CD4-positive, alpha-beta T cell treated with Interleukin-2 at 100 ng/mL for 4 hours (primary cell): ENCODE measurements at regions not wholly inside any gene's neighbourhood (a gene's known extent, or its start where the extent isn't known, plus 50 kb on each side); places are given as distances from the start of the nearest gene placed in this dataset.
"Not testable (repeated sequence)": the region's sequence is repeated elsewhere in the genome, so short reads cannot be mapped to it uniquely, and the experiment has no call there.

Experiments used
- DNase-seq: peaks from one replicate; pipeline ENCODE4 v3.0.0-alpha.2; 2020; ENCODE audit warnings: low spot score

DNA sequence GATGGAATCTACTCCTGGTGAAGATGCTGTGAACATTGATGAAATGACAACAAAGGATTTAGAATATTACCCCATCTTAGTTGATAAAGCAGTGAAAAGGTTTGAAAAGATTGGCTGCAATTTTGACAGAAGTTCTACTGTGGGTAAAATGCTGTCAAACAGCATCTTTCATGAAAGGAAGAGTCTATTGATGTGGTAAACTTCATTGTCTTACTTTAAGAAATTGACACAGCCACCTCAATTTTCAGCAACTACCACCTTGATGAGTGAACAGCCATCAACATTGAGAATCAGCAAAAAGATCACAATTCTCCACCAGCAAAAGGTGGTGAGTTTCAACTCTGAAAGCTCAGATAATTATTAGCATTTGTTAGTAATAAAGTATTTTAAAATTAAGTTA, 310.3 kb upstream of the RBMS1 start:
- no peak for DNase-seq

DNA sequence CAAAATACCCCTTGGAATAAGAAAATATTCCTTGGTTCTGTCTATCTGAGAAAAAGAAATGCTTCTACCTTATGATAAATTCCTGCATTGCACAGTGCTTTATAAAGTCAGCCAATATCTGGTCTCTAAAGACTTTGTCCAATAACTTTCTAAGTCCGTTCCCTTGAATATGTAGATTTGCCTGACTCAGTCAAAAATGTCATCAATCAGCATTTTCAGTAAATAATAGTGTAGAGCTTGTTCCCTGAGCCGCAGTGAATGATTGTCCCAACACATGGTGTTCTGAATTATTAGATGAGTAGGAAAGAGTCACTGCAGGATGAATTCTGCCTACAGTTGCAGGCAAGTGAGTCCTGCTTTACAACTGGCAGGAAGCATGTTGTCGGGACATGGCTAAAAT, 316.8 kb upstream of the RBMS1 start:
- no peak for DNase-seq

DNA sequence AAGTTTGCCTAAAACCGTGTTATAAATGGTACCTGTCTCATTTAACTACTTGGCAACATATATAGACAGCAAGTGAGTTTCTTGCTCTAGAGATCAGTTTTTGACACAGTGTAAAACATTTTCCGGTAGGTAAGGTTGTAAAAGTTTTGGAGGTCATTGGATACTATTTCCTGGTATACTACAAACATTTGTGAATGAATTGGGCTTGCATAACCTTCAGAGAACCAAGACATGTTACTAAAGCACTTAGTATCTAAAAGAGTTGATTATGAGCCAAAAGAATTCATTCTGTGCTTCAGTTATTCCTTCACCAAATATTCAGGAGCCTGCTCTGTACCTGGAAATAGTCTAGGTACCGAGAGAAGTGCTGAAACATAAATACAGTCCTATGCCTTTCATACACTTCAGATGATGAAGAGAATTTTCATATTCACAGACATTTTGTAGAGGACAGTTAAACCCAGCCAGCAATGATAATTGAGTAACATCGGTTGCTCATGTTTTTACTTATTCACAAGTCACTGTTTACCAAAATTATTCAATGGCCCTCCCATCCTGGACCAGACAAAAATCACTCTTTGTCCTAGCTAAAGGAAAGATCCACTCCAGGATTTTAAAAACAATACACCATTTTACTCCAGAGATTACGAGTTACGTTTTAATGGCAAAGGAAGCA, 319.4 kb upstream of the RBMS1 start:
- DNase-seq = no peak

- no peak for DNase-seq
Measured at GRCh38 chr2:160813506-160813858, 319.9 kb upstream of the RBMS1 start.

DNA sequence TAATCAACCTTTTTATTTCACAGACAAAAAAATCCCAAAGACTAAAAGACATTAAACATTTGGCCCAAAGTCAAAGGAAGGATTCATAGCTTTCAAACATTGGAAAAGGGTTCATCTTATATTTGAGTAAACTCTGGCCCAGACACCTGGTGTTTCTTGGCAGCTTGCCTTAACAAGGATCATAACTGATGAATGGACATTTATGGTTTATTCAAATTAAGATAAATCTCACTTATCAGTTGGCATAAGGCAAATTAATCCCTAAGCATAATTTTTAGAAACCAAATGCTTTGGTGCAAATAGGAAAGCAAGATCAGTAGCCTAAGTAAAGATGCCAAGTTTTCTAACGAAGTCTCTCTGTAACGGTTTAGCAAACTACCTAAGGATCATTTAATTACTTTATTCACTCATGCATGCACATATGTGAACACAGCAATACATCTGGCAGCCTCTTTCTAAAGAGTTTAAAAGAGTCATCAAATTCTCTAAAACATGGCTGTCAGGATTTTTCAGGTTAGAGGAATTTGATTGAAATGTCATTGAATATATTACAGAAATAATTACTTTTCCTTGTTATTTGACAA, 323.4 kb upstream of the RBMS1 start:
- DNase-seq = no peak

- no peak for DNase-seq
Measured at GRCh38 chr2:160820691-160821090, 327.1 kb upstream of the RBMS1 start.

- no peak for DNase-seq
Measured at GRCh38 chr2:160822006-160822405, 328.4 kb upstream of the RBMS1 start.

DNA sequence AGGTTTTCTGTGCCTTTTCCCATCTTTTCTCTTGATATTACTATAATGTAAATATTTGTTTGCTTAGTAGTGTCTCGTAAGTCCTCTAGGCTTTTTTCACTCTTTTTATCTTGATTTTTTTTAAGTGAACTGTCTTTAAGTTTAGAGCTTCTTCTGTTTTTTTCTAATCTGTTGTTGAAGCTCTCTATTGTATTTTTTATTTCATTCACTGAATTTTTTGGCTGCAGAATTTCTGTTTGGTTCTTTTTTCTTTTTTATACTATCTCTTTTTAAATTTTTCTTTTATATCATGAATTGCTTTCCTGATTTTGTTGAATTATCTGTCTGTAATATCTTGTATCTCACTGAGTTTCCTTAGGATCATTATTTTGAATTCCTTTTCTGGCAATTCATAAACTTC, 331.8 kb upstream of the RBMS1 start:
- DNase-seq = no peak

DNA sequence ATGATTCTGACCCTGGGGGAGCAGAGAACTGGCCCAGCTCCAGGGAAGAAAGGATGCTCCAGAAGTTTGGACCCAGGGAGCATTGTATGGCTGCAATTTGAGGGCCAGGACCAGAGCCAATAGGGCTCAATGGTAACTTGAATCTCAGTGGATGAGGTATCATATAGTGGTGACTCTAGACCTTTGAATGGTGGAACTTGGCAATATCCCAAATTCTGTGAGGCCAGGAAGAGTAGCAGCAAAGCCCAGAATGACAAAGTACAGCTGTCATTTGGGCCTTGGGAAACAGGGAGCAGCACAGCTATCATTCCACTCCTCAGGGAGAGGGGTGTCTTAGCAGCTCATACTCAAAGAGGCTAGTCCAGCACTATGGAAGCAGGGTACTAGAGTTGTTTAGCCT, 332.9 kb upstream of the RBMS1 start:
- no peak for DNase-seq

- no peak for DNase-seq
Measured at GRCh38 chr2:160828076-160828475, 332.2 kb upstream of the TANK start.

- not testable (repeated sequence) for DNase-seq
Measured at GRCh38 chr2:160832381-160832780, 327.8 kb upstream of the TANK start.

GRCh38 chr2:160835166-160835565, 325.1 kb upstream of the TANK start:
- DNase-seq = no peak

DNA sequence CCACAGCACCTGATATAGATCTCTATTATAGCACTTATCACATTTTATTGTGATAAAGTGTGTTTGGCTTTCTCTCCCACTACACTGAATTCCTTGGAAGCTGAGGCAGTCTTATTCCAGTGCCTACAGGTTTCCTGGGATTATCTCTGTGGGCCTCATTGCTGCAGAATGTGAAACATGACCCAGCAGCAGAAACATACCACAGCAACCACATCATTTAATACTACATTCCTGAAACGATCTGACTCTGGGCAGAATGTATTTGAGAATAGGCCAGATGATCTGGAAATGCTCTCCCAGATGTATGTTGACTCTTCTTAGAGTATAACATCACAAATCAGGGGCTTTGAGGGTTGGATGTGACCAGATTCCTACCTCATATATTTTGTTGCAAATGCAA, 323.5 kb upstream of the TANK start:
- no peak for DNase-seq

DNA sequence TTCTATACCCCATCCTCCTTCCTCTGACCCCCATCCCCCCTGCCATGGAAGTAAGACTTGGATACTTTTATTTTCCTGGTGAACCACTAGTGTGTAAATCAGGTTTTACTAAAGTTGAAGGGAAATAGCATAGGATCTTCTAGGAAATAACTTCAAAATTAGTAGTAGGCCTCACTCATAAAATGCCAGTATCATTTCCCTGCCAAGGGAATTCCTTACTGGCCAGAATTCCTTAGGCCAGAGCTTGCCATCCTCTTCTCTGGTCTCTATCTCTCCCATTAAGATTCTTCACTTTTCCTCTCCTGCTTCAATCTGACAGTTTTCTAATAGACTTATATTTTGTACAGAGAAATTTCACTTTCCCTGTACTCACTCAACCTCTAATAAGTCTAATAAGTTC, 322.8 kb upstream of the TANK start:
- DNase-seq = no peak

DNA sequence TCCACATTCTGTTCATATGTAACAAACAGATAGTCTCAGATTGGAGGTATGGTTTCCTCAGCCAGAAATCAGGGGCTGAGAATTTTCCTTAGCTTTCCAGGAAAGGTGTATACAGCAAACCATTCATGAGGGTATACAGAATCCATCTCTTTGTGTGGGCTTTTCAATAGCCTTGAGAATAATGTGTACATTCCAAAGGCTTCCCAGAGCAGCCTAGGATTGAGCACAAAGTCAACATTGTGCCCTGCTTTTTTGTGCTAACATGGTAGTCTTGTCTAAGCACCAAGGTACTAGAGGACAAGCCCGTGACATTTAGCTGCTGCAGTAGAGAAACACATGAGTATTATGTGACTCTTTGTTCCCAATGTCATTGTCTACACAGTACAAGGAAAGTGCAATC, 322.1 kb upstream of the TANK start:
- no peak for DNase-seq

DNA sequence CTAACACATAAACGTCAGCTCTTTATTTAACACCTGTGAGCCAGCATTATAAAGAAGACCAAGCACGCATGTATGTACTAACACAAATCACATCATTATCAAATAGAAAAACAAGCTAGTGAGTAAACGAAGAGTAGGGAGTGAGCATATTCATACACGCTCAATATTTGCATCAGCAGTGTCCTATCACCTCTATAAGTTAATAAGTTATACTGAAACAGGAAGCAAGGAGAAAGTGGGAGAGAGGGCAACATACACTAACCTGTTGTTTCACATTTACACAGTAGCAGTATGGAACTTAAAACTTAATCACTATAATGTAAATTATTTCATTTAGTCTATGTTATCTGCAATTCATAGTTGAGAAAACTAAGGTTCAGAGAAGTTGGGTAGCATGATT, 321.5 kb upstream of the TANK start:
- DNase-seq = no peak

GRCh38 chr2:160842286-160842685, 317.9 kb upstream of the TANK start:
- no peak for DNase-seq

- DNase-seq = no peak
Measured at GRCh38 chr2:160859096-160859495, 301.1 kb upstream of the TANK start.

DNA sequence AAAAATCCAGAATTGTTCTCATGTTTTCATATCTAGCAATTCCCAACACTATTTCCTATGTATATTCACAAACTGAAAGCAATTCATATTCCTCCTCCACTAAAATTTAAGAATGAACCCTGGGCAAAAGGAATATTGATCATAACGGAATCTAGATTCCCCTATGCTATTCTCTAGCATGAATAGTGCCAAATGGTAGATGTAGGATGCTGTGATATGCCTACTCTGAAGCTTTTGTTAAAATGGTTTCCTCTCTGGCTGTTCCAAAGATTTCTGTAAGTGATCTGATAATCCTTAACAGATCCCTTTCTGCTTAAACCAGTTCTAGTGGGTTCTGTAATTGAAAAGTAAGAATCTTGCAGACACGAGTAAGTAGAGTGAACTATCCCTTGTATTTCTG, 298.0 kb upstream of the TANK start:
- DNase-seq = no peak

GRCh38 chr2:160868891-160869290, 291.3 kb upstream of the TANK start:
- DNase-seq = no peak

GRCh38 chr2:160869411-160869810, 290.8 kb upstream of the TANK start:
- no peak for DNase-seq

- no peak for DNase-seq
Measured at GRCh38 chr2:160870729-160871465, 289.3 kb upstream of the TANK start.

GRCh38 chr2:160871953-160872352, 288.3 kb upstream of the TANK start:
- DNase-seq = no peak

- DNase-seq = no peak
Measured at GRCh38 chr2:160876029-160876428, 284.2 kb upstream of the TANK start.
